ENCODE measurements at regions not wholly inside any gene's neighbourhood (a gene's known extent, or its start where the extent isn't known, plus 50 kb on each side); places are given as distances from the start of the nearest gene placed in this dataset.

DNA sequence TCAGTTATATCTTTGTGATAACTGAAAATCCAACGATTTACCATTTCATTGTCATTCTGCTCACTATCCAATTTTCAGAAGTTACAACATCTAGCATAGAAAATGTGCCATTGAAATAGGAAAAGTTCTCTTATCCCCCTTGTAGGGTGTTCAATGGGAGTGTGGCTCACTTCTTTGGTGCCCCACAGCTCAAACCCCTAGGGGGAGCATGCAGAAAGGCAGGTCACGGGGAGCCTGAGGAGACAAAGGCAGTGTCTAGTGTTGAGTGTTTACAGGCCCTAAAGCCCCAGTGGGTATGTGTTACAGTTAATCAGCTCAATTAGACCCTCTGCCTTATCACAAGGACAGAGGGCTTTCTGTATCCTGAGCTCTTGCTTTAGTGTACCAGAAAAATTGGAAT lies 243.4 kb upstream of the GRID2 start:
- H3K14ac ChIP-seq (ENCODE audit: low read length) = no peak overlapping the region
- WGBS (ENCODE audit: extremely low coverage, insufficient coverage, insufficient read length) = no CpG with 5 or more reads among the region's 2 CpGs
- DNase-seq = no peak
- H2AK5ac ChIP-seq (ENCODE audit: low read length) = no peak overlapping the region
- H3K18ac ChIP-seq (ENCODE audit: low read length) = no peak overlapping the region
- no peak overlapping the region for H2BK120ac ChIP-seq (ENCODE audit: insufficient read depth, low read length, poor library complexity)
- no peak overlapping the region for H3K4me3 ChIP-seq (ENCODE audit: low read depth, low read length)
- no peak overlapping the region for H4K91ac ChIP-seq (ENCODE audit: low read depth, low read length)
- no peak overlapping the region for H2AFZ ChIP-seq (ENCODE audit: insufficient read depth, low read length, poor library complexity)
- no peaks in the 10 kb centered on the region for H3K79me1 ChIP-seq (ENCODE audit: low read length)
- H2BK5ac ChIP-seq (ENCODE audit: low read depth, low read length, poor library complexity) = no peak overlapping the region
- H3K23ac ChIP-seq (ENCODE audit: low read length) = no peak overlapping the region
- H2BK12ac ChIP-seq (ENCODE audit: low read length) = no peak overlapping the region
- H3K27ac ChIP-seq (ENCODE audit: low read depth, low read length) = no peak overlapping the region
- no peaks in the 10 kb centered on the region for H3K79me2 ChIP-seq (ENCODE audit: control insufficient read depth, insufficient read depth, low read length, poor library complexity)
- no peaks in the 10 kb centered on the region for H3K36me3 ChIP-seq (ENCODE audit: control insufficient read depth in 1 of 2, insufficient read depth in 2 of 2, low read length in 2 of 2)
- H3K4me2 ChIP-seq (ENCODE audit: low read length) = no peak overlapping the region
- no peaks in the 10 kb centered on the region for H3K9me3 ChIP-seq (ENCODE audit: insufficient read depth, low read depth, low read length)
- no peak overlapping the region for H3K9ac ChIP-seq (ENCODE audit: low read length)
- H4K8ac ChIP-seq (ENCODE audit: low read depth, low read length) = no peak overlapping the region
- no peak overlapping the region for H3K4ac ChIP-seq (ENCODE audit: low read depth, low read length)
- H4K12ac ChIP-seq (ENCODE audit: low read depth, low read length) = no peak overlapping the region
- H3K27me3 ChIP-seq (ENCODE audit: insufficient read depth, low read length) = no peaks in the 10 kb centered on the region
- no peaks in the 10 kb centered on the region for H3K4me1 ChIP-seq (ENCODE audit: control insufficient read depth in 1 of 2, insufficient read depth in 2 of 2, low read length in 2 of 2)

DNA sequence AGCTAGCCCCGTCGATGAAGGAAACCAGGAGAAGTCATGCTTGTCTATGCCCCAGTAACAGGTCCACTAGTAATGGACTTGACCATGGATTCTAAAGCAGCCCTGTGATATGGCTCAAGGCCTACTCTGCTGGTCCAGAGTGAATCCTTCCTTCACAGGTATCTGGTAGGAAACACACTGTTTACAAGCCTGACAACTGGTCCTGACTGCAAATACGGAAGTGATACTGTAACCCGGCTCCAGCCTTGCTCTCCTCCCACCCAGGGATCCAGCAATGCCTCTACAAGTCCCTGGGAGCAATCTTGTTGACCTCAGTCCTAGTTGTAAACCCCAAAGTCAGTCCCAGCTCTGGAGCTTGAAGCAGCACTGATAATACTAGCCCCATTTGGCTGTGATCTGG lies 239.2 kb upstream of the GRID2 start:
- no peak overlapping the region for H2BK5ac ChIP-seq (ENCODE audit: low read depth, low read length, poor library complexity)
- no peak overlapping the region for H4K12ac ChIP-seq (ENCODE audit: low read depth, low read length)
- H3K36me3 ChIP-seq (ENCODE audit: control insufficient read depth in 1 of 2, insufficient read depth in 2 of 2, low read length in 2 of 2) = no peaks in the 10 kb centered on the region
- H3K27ac ChIP-seq (ENCODE audit: low read depth, low read length) = no peak overlapping the region
- no peak overlapping the region for H4K91ac ChIP-seq (ENCODE audit: low read depth, low read length)
- H3K4ac ChIP-seq (ENCODE audit: low read depth, low read length) = no peak overlapping the region
- H2AFZ ChIP-seq (ENCODE audit: insufficient read depth, low read length, poor library complexity) = no peak overlapping the region
- no peaks in the 10 kb centered on the region for H3K4me1 ChIP-seq (ENCODE audit: control insufficient read depth in 1 of 2, insufficient read depth in 2 of 2, low read length in 2 of 2)
- no peak overlapping the region for H4K8ac ChIP-seq (ENCODE audit: low read depth, low read length)
- H2BK120ac ChIP-seq (ENCODE audit: insufficient read depth, low read length, poor library complexity) = no peak overlapping the region
- no peak for DNase-seq
- H3K14ac ChIP-seq (ENCODE audit: low read length) = no peak overlapping the region
- no peak overlapping the region for H2BK12ac ChIP-seq (ENCODE audit: low read length)
- no peak overlapping the region for H3K4me2 ChIP-seq (ENCODE audit: low read length)
- no peak overlapping the region for H3K4me3 ChIP-seq (ENCODE audit: low read depth, low read length)
- no peak overlapping the region for H2AK5ac ChIP-seq (ENCODE audit: low read length)
- H3K9ac ChIP-seq (ENCODE audit: low read length) = no peak overlapping the region
- H3K79me1 ChIP-seq (ENCODE audit: low read length) = no peaks in the 10 kb centered on the region
- H3K23ac ChIP-seq (ENCODE audit: low read length) = no peak overlapping the region
- H3K18ac ChIP-seq (ENCODE audit: low read length) = no peak overlapping the region
- no peaks in the 10 kb centered on the region for H3K27me3 ChIP-seq (ENCODE audit: insufficient read depth, low read length)
- no peaks in the 10 kb centered on the region for H3K9me3 ChIP-seq (ENCODE audit: insufficient read depth, low read depth, low read length)
- no CpG with 5 or more reads among the region's 4 CpGs for WGBS (ENCODE audit: extremely low coverage, insufficient coverage, insufficient read length)
- no peaks in the 10 kb centered on the region for H3K79me2 ChIP-seq (ENCODE audit: control insufficient read depth, insufficient read depth, low read length, poor library complexity)

DNA sequence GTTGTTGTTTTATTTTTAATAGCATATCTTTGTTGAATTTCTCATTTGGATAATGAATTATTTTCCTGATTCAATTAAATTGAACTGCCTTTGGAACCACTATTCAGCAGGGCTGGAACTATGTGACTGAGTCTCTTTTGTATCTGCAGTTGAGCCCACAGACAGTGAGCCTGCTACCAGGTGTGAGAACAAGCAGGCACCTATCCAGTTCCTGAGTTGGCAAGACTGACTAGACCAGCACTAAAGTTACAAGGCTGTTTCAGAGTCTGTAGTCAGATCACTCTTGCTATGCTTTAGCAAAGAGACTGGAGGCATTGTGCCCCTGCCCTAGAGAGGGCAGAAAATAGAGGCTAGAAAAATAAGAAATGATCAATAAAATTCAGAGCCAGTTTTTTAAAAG lies 237.3 kb upstream of the GRID2 start:
- Histone ChIP-seq H2BK120ac (ENCODE audit: insufficient read depth, low read length, poor library complexity) (no peak overlapping the region), H2BK5ac (ENCODE audit: low read depth, low read length, poor library complexity) (no peak overlapping the region), H3K14ac (ENCODE audit: low read length) (no peak overlapping the region), H3K4me2 (ENCODE audit: low read length) (no peak overlapping the region), H3K9ac (ENCODE audit: low read length) (no peak overlapping the region), H3K4ac (ENCODE audit: low read depth, low read length) (no peak overlapping the region), H3K4me3 (ENCODE audit: low read depth, low read length) (no peak overlapping the region), H3K36me3 (ENCODE audit: control insufficient read depth in 1 of 2, insufficient read depth in 2 of 2, low read length in 2 of 2) (no peaks in the 10 kb centered on the region), H4K91ac (ENCODE audit: low read depth, low read length) (no peak overlapping the region), H3K4me1 (ENCODE audit: control insufficient read depth in 1 of 2, insufficient read depth in 2 of 2, low read length in 2 of 2) (no peaks in the 10 kb centered on the region), H3K79me1 (ENCODE audit: low read length) (no peaks in the 10 kb centered on the region), H2AK5ac (ENCODE audit: low read length) (no peak overlapping the region), H3K23ac (ENCODE audit: low read length) (no peak overlapping the region), H2BK12ac (ENCODE audit: low read length) (no peak overlapping the region), H3K27ac (ENCODE audit: low read depth, low read length) (no peak overlapping the region), H3K18ac (ENCODE audit: low read length) (no peak overlapping the region), H4K12ac (ENCODE audit: low read depth, low read length) (no peak overlapping the region), H2AFZ (ENCODE audit: insufficient read depth, low read length, poor library complexity) (no peak overlapping the region), H4K8ac (ENCODE audit: low read depth, low read length) (no peak overlapping the region), H3K9me3 (ENCODE audit: insufficient read depth, low read depth, low read length) (peaks cover 7% of the 10 kb centered on the region), H3K27me3 (ENCODE audit: insufficient read depth, low read length) (no peaks in the 10 kb centered on the region), H3K79me2 (ENCODE audit: control insufficient read depth, insufficient read depth, low read length, poor library complexity) (no peaks in the 10 kb centered on the region)
- DNase-seq = no peak

GRCh38 chr4:92071587-92071986 lies 232.2 kb upstream of the GRID2 start:
- no peaks in the 10 kb centered on the region for H3K27me3 ChIP-seq (ENCODE audit: insufficient read depth, low read length)
- H4K12ac ChIP-seq (ENCODE audit: low read depth, low read length) = no peak overlapping the region
- no peak overlapping the region for H2BK5ac ChIP-seq (ENCODE audit: low read depth, low read length, poor library complexity)
- no peak overlapping the region for H3K27ac ChIP-seq (ENCODE audit: low read depth, low read length)
- no peak overlapping the region for H3K4me2 ChIP-seq (ENCODE audit: low read length)
- no peak overlapping the region for H3K4ac ChIP-seq (ENCODE audit: low read depth, low read length)
- peaks cover 11% of the 10 kb centered on the region for H3K9me3 ChIP-seq (ENCODE audit: insufficient read depth, low read depth, low read length)
- DNase-seq = no peak
- H4K8ac ChIP-seq (ENCODE audit: low read depth, low read length) = no peak overlapping the region
- no peak overlapping the region for H3K18ac ChIP-seq (ENCODE audit: low read length)
- no peaks in the 10 kb centered on the region for H3K79me1 ChIP-seq (ENCODE audit: low read length)
- H2BK120ac ChIP-seq (ENCODE audit: insufficient read depth, low read length, poor library complexity) = no peak overlapping the region
- H2AFZ ChIP-seq (ENCODE audit: insufficient read depth, low read length, poor library complexity) = no peak overlapping the region
- H3K9ac ChIP-seq (ENCODE audit: low read length) = no peak overlapping the region
- H3K36me3 ChIP-seq (ENCODE audit: control insufficient read depth in 1 of 2, insufficient read depth in 2 of 2, low read length in 2 of 2) = no peaks in the 10 kb centered on the region
- H3K23ac ChIP-seq (ENCODE audit: low read length) = no peak overlapping the region
- no peak overlapping the region for H4K91ac ChIP-seq (ENCODE audit: low read depth, low read length)
- no peaks in the 10 kb centered on the region for H3K79me2 ChIP-seq (ENCODE audit: control insufficient read depth, insufficient read depth, low read length, poor library complexity)
- no peak overlapping the region for H2AK5ac ChIP-seq (ENCODE audit: low read length)
- no peaks in the 10 kb centered on the region for H3K4me1 ChIP-seq (ENCODE audit: control insufficient read depth in 1 of 2, insufficient read depth in 2 of 2, low read length in 2 of 2)
- H3K14ac ChIP-seq (ENCODE audit: low read length) = no peak overlapping the region
- no CpG with 5 or more reads among the region's 1 CpG for WGBS (ENCODE audit: extremely low coverage, insufficient coverage, insufficient read length)
- no peak overlapping the region for H2BK12ac ChIP-seq (ENCODE audit: low read length)
- no peak overlapping the region for H3K4me3 ChIP-seq (ENCODE audit: low read depth, low read length)

DNA sequence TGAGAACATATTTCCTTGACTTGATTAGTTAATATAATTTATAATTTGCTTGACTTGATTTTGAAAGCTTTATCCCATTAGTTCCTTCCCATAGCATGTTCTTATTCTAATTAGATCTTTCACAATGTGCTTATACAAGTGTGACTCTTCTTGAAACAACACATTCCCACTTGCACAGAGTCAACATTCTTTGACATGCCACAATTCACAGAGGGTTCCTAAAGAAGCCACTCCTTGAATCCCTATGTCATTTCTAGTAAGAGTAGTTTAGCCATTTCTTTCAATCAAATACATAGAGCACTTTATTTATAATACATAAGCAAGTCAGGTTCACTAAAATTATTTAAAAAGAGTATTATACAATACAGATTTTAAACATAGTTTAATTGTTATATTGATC lies 228.9 kb upstream of the GRID2 start:
- H3K4me2 ChIP-seq (ENCODE audit: low read length) = no peak overlapping the region

More for the DNA sequence above, 228.9 kb upstream of the GRID2 start:
- H2BK12ac ChIP-seq (ENCODE audit: low read length) = no peak overlapping the region
- H2BK5ac ChIP-seq (ENCODE audit: low read depth, low read length, poor library complexity) = no peak overlapping the region
- no peak overlapping the region for H3K4ac ChIP-seq (ENCODE audit: low read depth, low read length)
- no peaks in the 10 kb centered on the region for H3K79me1 ChIP-seq (ENCODE audit: low read length)
- H4K8ac ChIP-seq (ENCODE audit: low read depth, low read length) = no peak overlapping the region
- H3K14ac ChIP-seq (ENCODE audit: low read length) = no peak overlapping the region
- H3K4me3 ChIP-seq (ENCODE audit: low read depth, low read length) = no peak overlapping the region
- no peak overlapping the region for H3K23ac ChIP-seq (ENCODE audit: low read length)
- H3K4me1 ChIP-seq (ENCODE audit: control insufficient read depth in 1 of 2, insufficient read depth in 2 of 2, low read length in 2 of 2) = no peaks in the 10 kb centered on the region
- no peak overlapping the region for H4K12ac ChIP-seq (ENCODE audit: low read depth, low read length)
- H4K91ac ChIP-seq (ENCODE audit: low read depth, low read length) = no peak overlapping the region
- no peak overlapping the region for H2AK5ac ChIP-seq (ENCODE audit: low read length)
- no peaks in the 10 kb centered on the region for H3K27me3 ChIP-seq (ENCODE audit: insufficient read depth, low read length)
- no peak for DNase-seq
- no peak overlapping the region for H3K27ac ChIP-seq (ENCODE audit: low read depth, low read length)
- H2BK120ac ChIP-seq (ENCODE audit: insufficient read depth, low read length, poor library complexity) = no peak overlapping the region
- H3K36me3 ChIP-seq (ENCODE audit: control insufficient read depth in 1 of 2, insufficient read depth in 2 of 2, low read length in 2 of 2) = no peaks in the 10 kb centered on the region
- no peak overlapping the region for H3K18ac ChIP-seq (ENCODE audit: low read length)
- H3K9ac ChIP-seq (ENCODE audit: low read length) = no peak overlapping the region
- H3K9me3 ChIP-seq (ENCODE audit: insufficient read depth, low read depth, low read length) = peaks cover 13% of the 10 kb centered on the region
- H3K79me2 ChIP-seq (ENCODE audit: control insufficient read depth, insufficient read depth, low read length, poor library complexity) = no peaks in the 10 kb centered on the region
- no peak overlapping the region for H2AFZ ChIP-seq (ENCODE audit: insufficient read depth, low read length, poor library complexity)
